HG03457 (cell line): ENCODE measurements at regions not wholly inside any gene's neighbourhood (a gene's known extent, or its start where the extent isn't known, plus 50 kb on each side); places are given as distances from the start of the nearest gene placed in this dataset.

Experiments used
- ATAC-seq: cut with Tn5 transposase; IDR thresholded peaks from one replicate; pipeline ENCODE4 v1.9.1; 2021; ENCODE audit warnings: moderate number of reproducible peaks; ENCODE audit not compliant: unreplicated experiment

DNA sequence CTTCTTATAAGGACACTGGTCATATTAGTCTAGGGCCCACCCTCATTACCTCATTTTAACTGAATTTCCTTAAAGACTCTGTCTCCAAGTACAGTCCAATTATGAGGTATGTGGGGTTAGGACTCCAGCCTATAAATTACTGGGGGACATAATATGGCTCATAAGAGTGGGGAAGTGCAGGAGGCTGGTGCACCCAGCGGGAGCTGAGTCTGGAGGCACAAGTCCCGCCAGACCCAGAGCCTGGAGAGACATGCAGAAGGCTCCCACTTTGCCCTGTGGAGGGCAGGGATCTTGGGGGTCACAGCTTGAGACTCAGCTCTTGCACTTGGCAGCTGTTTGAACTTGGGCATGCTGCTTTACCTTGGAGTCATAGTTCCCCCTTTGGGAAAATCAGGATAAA lies 250.4 kb downstream of the RHOU start:
- no peak for ATAC-seq

DNA sequence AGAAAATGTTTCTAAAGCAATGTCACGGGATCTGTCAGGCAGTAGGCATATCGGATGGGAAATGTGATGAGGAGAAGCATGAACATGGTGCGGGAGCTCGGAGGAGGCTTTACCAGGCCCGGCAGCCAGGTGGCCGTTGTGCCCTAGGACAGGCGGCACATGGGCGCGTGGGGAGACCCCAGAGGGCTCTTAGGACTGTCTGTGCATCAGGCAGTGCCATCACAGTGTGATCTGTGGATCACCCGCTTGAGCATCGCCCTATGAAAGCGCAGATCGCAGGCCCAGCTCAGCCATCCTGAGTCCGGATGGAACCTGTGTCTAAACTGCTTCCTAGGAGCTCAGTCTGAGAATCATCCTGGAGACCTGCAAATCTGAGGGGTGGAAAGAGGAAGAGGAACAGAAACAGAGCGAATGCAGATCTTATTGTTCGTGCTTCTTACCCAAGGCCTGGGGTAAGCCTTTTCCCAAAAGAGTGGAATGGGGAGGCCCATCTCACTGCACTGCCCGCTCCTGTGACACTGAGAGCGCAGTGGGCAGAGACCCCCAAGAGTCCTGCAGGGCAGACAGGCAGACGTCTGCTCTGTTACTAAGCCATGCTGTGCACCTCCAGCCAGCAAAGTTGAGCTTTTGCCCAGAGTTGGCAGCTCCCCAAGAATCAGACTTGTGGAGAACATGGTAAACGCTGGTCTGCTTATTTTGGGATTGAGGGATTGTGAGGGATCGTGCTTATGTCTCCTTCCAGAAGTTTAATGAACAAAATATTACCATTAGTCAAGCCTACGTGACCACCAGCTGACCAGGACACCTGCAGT lies 251.0 kb downstream of the RHOU start:
- no peak for ATAC-seq

DNA sequence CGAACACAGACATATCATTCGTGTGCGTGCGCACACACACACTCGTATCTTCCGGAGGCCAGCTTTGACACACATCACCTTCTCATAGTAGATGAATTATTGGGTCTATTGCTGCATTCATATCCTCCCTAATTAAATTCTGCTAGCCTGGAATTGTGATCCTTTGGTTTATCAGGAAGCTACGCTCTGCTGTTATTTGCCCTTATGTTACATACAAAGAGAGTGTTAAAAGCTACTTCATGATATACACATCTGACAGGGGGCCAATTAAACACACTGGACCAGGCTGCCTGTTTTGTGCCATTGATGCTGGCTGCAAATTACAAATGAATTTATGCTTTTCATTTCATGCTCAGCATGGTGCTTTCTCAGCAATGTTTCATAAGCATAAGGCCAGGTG lies 252.0 kb downstream of the RHOU start:
- no peak for ATAC-seq

DNA sequence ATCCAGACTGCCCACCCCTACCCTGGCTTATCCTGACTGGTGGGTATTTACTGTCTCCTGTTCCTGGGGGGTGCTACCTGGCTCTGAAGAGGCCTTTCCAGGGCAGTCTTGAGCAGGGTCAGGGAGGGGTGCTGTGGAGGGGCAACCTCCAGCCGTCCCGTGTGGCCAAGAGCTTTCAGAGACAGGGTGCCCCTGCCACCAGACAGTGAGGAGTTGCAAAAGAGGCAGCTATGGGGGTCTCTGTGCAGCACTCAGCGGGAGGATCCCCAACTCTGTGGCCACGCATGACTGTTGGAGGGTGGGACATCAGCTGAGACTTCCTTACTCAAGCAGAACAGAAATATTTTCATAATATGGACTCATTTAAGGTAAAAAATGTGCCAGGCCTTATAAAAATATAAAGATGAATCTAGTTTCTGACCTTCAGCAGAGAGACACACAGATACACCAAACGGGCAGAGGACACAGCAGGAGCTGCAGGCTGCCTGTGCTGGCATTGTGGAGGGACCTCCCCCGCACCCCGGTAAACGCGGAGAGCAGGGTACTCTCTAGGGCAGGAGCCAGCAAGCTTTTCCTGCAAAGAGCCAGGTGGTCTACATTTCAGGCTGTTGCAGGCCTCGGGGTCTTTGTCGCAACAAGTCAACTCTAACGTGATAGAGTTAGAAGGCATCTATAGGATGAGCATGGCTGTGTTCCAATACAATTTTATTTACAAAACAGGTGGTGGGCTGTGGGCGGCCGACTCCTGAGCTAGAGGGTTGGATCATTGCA lies 252.6 kb downstream of the RHOU start:
- ATAC-seq, result no peak

DNA sequence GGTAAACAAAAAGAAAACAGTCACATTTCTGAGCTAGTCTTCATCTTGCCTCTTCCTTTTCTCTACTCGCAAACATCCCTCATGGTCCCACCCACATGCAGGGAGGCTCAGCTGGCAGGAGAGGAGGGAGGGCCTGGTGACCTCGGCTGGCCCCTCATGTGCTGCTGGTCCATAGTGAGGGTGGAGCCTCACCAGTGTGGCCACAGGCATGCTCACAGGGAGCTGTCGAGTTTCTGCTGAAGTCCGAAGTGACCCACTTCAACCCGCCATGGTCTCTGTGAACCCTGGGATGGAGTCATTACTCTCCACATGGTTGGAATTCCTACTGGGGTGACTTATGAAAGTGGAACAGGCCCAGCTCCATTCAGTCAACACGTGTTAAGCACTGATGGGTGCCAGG lies 253.4 kb downstream of the RHOU start:
- no peak for ATAC-seq

DNA sequence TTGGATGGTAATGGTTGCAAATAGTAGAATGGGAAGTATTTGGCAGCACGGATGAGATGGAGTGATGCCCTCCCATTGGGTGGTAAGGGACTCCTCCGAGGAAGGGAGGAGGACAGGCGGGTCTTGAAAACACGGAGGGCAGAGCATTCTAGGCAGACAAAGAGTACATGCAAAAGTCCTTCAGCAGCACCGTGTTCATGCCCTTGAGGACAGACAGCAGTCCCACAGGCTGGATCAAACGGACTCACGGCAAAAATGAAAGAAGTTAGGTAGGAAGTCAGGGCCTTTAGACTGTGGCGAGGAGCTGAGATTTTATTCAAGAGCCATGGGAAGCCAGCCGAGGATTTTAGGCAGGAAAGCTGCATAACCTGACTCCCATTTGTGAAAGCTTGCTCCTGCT lies 253.9 kb downstream of the RHOU start:
- ATAC-seq, result no peak

DNA sequence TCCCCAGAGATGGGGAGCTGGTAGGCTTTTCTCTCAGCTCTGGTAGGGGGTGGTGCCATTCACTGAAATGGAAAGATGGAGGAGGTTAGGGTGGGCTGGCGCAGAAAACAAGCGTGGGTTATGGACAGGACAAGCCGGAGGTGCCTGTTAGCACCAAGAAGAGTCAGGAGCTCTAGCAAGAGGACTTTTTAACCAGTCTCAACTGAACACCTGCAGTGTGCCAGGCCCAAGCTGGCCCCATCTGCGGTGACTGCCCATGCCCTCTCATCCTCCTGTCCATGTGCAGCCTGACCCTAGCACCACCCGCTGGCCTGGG lies 254.4 kb downstream of the RHOU start:
- no peak for ATAC-seq

DNA sequence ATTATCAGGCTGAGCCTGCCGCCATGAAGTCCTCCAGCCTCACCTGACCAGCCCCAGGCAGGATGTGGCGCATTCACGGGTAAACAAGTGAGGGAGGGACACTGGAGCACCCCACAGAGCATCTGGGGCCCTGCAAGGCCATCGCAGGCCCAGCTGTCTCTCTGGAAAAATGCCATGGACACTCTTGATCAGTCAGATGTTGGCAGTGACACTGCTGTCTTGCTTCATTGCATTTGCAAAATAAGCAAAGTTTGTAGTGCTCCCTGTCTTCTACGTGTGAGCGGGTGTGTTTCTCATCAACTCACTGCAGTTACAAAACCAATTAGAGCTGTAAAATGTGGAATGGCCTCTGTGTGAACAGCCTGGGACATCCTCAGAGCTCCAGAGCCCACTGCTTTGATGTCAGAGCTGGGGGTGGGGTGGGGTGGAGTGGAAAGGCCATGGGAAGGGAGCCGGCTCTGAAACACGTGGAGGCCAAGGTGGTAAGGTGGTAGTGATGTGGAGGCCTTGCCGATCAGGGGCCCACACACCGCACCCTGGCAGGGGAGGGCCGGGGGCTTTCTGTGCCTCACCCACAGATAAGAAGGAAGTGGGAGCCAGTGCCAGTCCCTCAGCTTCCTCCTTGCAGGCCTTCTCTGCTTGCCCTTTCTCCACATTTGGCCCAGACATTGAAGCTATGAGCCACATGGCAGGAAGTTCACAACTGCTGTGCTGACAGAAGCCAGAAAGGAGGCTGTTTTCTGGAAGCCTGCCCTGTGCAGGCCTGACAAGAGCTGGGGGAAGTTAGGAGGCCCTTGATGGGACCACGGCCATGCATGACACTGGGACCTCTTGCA lies 254.9 kb downstream of the RHOU start:
- ATAC-seq, result no peak

DNA sequence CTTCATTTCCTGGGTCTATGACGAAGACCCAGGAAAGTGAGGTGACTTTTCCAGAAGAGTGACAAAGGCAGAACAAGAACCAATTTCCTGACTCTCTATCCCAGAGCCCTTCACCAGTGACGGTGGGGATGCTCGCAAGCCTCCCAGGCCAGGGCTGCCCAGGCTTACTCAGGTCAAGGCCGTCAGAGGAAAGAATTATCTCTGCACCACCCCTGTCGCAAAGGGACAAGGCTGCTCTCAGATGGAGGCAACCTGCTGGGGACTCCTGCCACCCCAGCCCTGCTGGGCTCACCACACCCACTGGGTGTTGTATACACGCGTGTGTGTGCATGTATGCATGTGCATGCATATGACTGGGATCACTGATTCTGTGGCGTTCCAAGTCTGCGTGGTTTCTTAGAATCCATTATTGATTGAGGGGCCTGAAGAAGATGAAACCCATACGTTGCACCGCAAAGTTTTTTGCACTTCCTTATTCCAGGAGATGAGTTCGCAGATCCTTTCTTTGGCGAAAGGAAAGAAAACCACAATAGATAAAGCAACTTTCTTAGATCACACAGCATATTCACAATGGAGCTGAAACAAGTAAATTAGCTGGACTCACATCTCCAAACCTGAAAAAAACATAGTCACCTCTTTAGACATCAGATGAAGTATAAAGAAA lies 255.8 kb downstream of the RHOU start:
- no peak for ATAC-seq

DNA sequence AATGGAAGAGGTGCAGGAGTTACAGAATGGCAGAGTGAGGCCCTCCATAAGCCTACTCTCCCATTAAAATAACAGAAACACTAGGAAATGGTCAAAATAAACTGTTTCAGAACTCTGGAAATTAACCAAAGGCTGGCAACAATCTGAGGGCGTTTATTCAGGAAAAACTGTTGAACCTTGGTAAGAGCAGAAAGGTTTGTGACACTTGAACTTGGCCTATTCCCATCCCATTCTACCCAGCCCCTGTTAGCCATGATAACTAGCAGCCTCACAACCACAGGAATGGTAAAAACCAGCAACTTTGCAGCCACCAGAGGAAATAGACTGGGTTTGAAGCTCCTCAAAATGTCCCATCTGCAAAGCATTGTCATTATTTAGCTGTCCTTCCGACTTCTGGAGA lies 256.8 kb downstream of the RHOU start:
- no peak for ATAC-seq

DNA sequence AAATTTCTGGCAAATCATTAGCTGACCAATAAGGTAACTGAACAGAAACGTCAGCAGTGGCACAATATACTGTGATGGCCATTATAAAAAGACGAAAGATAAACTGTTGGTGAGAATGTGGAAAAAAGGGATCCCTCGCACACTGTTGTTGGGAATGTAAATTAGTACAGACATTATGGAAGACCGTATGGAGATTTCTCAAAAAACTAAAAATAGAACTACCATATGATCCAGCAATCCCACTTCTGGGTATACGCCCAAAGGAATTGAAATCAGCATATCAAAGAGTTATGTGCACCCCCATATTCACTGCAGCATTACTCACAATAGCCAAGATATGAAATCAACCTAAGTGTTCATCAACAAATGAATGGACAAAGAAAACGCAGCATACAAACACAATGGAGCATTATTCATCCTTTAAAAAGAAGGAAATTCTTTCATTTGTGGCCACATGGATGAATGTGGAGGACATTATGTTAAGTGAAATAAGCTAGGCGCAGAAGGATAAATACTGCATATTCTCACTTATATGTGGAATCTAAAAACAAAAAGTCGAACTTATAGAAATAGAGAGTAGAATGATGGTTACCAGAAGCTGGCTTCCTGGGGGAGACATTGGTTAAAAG lies 257.7 kb downstream of the RHOU start:
- no peak for ATAC-seq

DNA sequence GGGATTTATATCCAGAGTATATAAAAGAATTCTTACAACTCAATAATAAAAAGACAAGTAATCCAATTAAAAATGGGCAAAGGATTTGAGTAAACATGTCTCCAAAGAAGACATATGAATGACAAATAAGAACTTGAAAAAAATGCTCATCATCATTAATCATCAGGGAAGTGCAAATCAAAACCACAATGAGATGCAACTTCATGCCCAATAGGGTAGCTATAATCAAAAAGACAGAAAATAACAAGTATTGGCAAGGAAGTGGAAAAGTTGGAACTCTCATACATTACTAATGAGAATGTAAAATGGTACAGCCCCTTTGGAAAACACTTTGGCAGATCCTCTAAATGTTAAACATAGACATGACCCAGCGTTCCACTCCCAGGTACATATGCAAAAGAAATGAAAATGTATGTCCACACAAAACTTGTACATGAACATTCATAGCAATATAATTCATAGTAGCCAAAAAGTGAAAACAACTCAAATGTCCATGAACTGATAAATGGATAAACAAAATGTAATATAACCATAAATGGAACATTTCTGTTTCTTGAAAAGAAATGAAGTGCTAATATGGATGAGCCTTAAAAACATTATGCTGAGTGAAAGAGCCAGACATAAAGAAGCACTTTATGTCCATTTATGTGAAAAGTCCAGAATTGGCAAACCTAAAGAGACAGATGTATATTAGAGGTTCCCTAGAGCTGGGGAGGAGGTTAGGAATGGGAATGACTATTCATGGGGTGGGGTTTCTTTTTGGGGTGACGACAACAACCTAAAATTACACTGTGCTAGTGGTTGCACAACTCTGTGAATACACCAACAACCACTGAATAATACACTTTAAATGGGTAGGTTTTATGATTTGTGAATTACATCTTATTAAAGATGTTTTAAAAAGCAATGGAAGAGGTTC lies 259.7 kb downstream of the RHOU start:
- ATAC-seq, result no peak

DNA sequence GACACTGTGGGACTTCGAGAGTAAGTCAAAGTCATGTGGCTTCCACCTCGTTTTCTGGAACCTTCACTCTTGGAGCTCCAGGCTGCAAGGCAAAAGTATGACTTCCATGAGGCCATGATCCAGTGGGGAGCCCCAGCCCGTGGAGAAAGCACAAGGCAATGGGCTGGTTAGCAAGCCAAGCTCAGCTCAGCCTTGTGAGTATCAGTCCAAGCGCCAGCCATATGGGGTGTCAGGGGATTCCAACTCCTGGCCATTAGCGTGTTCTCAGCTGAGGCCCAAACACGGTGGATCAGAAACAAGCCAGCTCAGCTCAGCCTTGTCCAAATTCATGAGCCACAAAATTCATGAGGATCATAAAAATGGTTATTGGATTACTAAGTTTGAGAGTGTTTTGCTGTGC lies 261.0 kb downstream of the RHOU start:
- no peak for ATAC-seq

DNA sequence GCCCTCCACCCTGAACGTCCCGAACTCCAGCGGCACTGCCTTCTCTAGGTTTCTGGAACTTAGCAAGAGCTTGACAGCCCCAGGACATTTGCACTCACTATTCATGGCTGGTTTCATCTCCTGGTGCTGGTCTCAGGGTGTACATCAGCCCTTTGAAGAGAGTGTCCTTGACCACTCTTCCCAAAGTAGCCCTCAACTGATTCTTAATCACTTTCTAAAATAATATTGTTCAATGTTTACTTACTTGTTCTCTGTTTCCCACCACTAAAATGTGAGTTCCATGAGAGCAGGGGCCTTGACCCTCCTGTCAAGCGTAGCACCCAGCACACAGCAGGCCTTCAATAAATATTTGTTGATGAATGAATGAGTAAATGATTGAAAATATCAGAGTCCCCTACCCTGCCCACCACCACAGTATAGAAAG lies 262.5 kb downstream of the RHOU start:
- ATAC-seq, result no peak

DNA sequence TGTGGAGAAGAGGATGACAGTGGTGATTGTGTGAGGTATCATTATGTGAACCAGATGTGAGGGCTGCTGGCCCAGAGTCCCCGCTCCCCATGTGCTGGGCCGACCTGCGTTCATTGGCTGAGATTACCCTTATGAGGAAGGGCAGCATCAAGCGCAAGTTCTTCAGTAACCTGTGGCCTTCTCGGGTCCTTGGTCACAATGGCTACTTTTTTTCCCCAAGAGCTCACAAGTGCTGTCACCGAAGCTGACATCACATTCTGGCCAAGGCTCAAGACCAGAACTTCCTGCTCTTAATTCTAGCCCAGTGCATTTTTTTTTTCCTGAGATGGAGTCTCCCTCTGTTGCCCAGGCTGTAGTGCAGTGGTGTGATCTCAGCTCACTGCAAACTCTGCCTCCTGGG lies 262.9 kb downstream of the RHOU start:
- no peak for ATAC-seq

DNA sequence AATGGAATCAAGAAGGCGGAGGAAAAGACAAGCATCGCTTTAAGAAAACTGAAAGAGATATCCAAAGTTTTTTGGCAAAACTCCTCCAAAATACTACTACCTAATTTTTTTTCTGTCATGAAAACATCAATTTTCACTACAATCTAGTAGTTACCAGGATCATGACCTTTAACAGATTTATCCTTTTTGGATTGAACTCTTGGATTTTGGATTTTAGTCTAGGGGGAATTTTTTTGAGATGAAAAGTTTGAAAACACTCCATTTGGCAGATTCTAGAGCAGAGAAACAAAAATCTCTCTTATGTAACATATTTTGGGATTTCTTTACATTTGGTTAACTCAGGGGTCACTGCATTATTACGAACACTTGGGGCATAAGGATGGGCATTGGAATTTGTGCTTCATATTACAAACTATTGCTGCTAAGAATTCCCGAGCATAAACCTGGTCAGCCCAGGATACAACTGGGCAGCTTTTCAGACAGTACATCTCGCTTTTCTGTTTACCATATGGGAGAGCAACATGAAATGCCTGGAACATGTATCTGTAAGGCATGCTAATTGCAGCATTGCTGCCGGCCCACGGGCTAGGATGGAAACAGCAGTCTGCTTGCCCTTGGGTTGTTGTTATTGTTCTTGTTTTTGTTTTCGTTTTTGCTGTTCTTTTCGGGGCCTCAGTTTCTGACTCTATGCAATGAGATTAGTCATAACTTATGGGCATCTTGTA lies 264.3 kb downstream of the RHOU start:
- no peak for ATAC-seq

DNA sequence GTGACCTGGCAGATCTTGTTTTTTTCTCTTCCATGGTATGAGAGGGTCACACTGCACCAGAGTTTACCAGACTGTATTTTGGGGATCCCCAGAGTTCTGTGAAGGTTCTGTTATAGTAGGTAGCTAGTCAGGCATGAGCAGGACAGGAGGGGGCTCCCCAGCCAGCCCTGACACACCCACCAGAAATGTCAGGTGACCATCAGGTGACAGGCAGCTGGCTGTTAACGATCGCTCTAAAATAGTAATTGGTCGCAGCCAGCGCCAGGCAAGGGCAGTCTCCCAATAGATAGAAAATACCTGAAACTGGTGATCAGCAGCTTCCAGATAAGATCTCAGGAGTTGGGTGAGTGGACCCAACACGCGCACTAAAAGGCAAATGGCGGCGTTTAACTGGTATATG lies 264.9 kb downstream of the RHOU start:
- ATAC-seq, result no peak

DNA sequence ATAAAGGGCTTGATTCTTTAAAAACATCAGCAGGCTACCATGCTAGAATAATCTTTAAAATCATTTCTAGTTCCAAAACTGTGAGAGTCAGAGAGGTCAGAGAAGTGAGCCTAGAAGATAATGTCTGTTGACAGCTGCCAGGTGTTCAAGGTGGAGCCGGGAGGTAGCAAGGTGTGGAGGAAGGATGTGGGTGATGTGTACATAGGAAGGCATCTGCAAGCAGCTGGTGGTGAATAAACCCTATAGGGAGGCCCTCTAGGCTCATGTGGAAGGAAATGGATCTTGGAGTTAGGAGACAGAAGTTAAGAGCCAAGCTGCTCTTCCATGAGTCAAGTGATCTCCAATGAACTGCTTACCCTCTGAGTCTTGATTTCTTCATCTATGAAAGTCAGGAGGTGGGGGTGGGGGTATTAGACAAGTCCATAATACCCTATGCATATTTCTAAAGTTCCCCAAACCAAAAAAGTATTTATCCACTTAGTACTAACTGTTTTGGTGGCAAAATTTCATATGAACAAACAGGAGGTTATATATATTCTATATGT lies 266.3 kb downstream of the RHOU start:
- ATAC-seq, result no peak

DNA sequence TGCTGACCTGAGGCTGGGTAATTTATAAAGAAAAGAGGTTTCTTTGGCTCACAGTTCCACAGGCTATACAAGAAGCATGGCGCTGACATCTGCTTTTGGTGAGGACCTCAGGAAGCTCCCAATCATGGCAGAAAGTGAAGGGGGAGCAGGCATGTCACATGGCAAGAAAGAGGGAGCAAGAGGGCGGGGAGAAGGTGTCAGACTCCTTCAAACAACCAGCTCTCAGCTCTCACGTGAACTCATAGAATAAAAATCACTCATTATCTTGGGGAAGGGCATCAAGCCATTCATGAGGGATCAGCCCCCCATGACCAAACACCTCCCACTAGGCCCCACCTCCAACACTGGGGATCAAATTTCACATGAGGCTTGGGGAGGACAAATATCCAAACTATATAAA lies 266.8 kb downstream of the RHOU start:
- ATAC-seq, result no peak
